ENCODE measurements at regions not wholly inside any gene's neighbourhood (a gene's known extent, or its start where the extent isn't known, plus 50 kb on each side); places are given as distances from the start of the nearest gene placed in this dataset.

DNA sequence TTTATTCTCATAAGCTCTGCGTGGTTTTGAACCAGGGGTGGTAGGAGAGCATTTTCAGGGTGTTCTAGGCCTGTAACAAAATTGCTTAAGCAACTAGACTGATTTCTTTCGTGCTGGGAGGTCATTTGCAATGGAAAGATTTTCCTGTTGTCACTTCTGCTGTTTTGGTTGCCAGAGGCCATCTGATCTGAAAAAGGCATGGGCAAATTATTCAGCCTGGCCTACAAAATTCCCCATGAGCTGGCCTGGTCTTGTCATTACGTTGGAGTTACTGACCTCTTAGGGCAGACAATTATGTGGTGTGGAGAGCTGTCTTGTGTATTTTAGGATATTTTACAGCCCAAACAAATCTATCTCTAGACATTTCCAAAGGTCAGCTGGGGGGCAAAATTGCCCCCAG is 444.4 kb upstream of the DAB1 start:
- no peak for DNase-seq (ENCODE audit: low spot score)
- no peak for ATAC-seq (ENCODE audit: insufficient number of reproducible peaks, low FRiP score, low read depth)
- TF ChIP-seq, protein P1, sequence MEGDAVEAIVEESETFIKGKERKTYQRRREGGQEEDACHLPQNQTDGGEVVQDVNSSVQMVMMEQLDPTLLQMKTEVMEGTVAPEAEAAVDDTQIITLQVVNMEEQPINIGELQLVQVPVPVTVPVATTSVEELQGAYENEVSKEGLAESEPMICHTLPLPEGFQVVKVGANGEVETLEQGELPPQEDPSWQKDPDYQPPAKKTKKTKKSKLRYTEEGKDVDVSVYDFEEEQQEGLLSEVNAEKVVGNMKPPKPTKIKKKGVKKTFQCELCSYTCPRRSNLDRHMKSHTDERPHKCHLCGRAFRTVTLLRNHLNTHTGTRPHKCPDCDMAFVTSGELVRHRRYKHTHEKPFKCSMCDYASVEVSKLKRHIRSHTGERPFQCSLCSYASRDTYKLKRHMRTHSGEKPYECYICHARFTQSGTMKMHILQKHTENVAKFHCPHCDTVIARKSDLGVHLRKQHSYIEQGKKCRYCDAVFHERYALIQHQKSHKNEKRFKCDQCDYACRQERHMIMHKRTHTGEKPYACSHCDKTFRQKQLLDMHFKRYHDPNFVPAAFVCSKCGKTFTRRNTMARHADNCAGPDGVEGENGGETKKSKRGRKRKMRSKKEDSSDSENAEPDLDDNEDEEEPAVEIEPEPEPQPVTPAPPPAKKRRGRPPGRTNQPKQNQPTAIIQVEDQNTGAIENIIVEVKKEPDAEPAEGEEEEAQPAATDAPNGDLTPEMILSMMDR (IDR thresholded peaks at IDR 0.05), result no peak
- Histone ChIP-seq H3K9me3 (no peaks in the 10 kb centered on the region), H3K27me3 (replicated peaks; ENCODE audit: insufficient read depth) (no peaks in the 10 kb centered on the region), H3K36me3 (no peaks in the 10 kb centered on the region), H3K27ac (no peak overlapping the region), H3K4me1 (ENCODE audit: control insufficient read depth in 1 of 2, low read depth in 2 of 2) (no peaks in the 10 kb centered on the region), H3K4me3 (no peak overlapping the region)

DNA sequence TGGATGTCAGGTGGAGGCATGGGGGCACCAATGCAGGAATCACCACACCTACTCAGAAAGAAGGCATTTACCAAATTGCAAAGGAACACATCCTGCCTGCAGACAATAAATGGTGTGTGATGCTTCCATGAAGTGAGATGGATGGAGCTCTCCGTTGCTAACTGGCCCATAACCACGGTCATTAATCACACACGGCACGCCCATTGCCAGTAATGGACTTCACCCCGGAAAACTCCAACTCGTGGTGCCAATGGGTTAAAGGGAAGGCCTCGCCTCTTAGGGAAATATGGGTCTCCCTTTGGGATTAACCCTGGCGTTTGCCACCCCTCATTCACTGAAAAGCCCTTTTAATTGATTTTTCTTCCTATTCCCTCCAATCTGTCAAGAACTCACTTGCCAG is 443.1 kb upstream of the DAB1 start:
- H3K27me3 ChIP-seq (replicated peaks; ENCODE audit: insufficient read depth), result no peaks in the 10 kb centered on the region
- H3K4me3 ChIP-seq, result no peak overlapping the region
- no peak overlapping the region for H3K27ac ChIP-seq
- ATAC-seq (ENCODE audit: insufficient number of reproducible peaks, low FRiP score, low read depth), result no peak
- no peaks in the 10 kb centered on the region for H3K9me3 ChIP-seq
- H3K4me1 ChIP-seq (ENCODE audit: control insufficient read depth in 1 of 2, low read depth in 2 of 2), result no peaks in the 10 kb centered on the region
- no peak for DNase-seq (ENCODE audit: low spot score)
- no peaks in the 10 kb centered on the region for H3K36me3 ChIP-seq
- TF ChIP-seq, protein P1 (IDR thresholded peaks at IDR 0.05), result no peak

DNA sequence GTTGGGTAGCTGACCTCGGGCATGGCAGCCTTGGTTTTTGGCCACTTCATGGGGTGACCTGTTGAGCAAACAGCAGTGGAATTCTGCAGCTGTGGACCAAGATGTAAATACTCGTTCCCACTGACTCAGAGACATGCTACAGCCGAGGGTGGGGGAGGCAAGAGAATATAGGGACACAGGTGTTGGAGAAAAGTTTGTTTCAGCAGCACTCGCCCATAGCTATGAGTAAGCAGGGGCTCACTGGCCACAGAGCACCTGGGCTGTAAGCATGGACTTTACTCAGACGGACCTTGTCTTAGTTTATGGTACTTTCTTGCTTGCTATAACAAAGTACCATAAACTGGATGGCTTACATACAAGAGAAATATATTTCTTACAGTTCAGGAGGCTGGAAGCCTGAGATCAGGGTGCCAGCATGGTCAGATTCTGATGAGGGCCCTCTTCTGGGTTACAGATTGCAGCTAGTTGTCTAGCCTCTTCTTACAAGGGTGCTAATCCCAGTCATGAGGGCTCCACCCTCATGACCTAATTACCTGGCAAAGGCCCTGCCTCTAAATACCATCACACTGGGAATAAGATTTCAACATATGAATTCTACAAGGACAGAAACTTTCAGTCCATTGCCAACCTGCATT is 437.2 kb upstream of the DAB1 start:
- ATAC-seq (ENCODE audit: insufficient number of reproducible peaks, low FRiP score, low read depth) (no peak), DNase-seq (ENCODE audit: low spot score) (no peak)
- H3K27ac ChIP-seq, result no peak overlapping the region
- TF ChIP-seq, protein P1 (IDR thresholded peaks at IDR 0.05), result no peak
- no peaks in the 10 kb centered on the region for H3K36me3 ChIP-seq
- H3K4me1 ChIP-seq (ENCODE audit: control insufficient read depth in 1 of 2, low read depth in 2 of 2), result no peaks in the 10 kb centered on the region
- no peaks in the 10 kb centered on the region for H3K9me3 ChIP-seq
- no peak overlapping the region for H3K4me3 ChIP-seq
- peaks cover 4% of the 10 kb centered on the region for H3K27me3 ChIP-seq (replicated peaks; ENCODE audit: insufficient read depth)

DNA sequence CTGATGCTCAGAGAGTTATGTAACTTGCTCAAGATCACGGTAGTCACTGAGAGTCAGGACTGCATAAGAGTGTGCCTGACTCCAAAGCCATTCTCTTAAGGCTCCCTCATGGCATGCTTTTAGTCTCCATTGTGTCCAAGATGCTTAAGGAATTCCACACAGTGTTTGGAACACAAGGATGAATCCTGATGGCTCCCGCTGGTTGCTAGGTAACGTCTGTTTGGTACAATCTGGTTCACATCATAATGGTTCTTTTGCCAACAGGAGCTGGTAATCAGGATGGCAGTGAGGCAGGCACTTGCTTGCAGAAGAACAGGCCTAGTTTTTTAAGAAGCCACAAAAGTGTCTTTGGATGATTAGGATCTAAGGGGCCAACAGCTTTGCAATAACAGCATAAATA is 436.5 kb upstream of the DAB1 start:
- peaks cover 4% of the 10 kb centered on the region for H3K27me3 ChIP-seq (replicated peaks; ENCODE audit: insufficient read depth)
- H3K4me3 ChIP-seq, result no peak overlapping the region
- TF ChIP-seq, protein P1 (IDR thresholded peaks at IDR 0.05), result no peak
- H3K36me3 ChIP-seq, result no peaks in the 10 kb centered on the region
- H3K27ac ChIP-seq, result no peak overlapping the region
- no peaks in the 10 kb centered on the region for H3K9me3 ChIP-seq
- no peaks in the 10 kb centered on the region for H3K4me1 ChIP-seq (ENCODE audit: control insufficient read depth in 1 of 2, low read depth in 2 of 2)
- DNase-seq (ENCODE audit: low spot score), result no peak
- no peak for ATAC-seq (ENCODE audit: insufficient number of reproducible peaks, low FRiP score, low read depth)

DNA sequence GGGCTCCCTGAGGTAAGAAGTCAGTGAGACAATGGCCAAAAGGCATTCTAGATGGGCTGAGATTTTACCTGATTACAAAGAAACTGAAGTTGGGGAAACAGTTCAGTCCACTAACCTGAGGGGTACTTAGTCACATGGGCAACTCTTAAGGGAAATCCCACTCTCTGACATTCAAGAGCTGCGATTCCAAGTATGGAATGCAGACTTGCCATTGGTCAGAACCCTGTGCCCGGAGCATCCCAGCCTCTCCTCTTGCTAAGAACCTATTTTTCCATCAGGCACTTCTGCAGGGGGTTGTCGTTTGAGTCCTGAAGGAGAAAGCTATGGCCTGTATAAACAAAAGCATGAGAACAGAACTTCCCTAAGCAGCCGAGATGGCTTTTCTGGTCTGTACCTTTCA is 434.9 kb upstream of the DAB1 start:
- no peak overlapping the region for H3K4me3 ChIP-seq
- H3K27me3 ChIP-seq (replicated peaks; ENCODE audit: insufficient read depth), result peaks cover 4% of the 10 kb centered on the region
- no peak overlapping the region for H3K27ac ChIP-seq
- no peaks in the 10 kb centered on the region for H3K36me3 ChIP-seq
- no peak for ATAC-seq (ENCODE audit: insufficient number of reproducible peaks, low FRiP score, low read depth)
- TF ChIP-seq, protein P1 (IDR thresholded peaks at IDR 0.05), result no peak
- H3K9me3 ChIP-seq, result no peaks in the 10 kb centered on the region
- no peak for DNase-seq (ENCODE audit: low spot score)
- H3K4me1 ChIP-seq (ENCODE audit: control insufficient read depth in 1 of 2, low read depth in 2 of 2), result no peaks in the 10 kb centered on the region

All from thoracic aorta (tissue), 2 donors.